ENCODE measurements at regions not wholly inside any gene's neighbourhood (a gene's known extent, or its start where the extent isn't known, plus 50 kb on each side); places are given as distances from the start of the nearest gene placed in this dataset.

DNA sequence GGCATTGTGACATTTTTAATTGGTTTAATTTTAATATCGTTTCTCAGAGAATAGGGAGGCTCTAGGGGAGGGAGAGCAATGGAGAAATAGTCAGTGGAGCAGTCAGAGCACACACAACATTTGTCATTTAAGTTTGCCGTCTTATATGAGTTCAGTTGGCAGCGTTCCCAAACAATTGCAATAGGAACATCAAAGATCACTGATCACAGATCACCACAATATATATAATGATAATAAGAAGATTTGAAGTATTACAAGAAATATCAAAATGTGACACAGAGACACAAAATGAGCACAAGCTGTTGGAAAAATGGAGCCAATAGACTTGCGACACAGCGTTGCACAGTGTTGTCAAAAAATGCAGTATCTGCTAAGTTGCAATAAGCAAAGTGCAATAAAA, 303.7 kb downstream of the CDH19 start:
- no TSS peak for BruUV-seq (replicated peaks)
- WGBS (ENCODE audit: insufficient coverage, insufficient replicate concordance, low lambda C conversion rate, missing lambda C conversion rate): 35% methylated on average over 5 of the region's 5 CpGs

DNA sequence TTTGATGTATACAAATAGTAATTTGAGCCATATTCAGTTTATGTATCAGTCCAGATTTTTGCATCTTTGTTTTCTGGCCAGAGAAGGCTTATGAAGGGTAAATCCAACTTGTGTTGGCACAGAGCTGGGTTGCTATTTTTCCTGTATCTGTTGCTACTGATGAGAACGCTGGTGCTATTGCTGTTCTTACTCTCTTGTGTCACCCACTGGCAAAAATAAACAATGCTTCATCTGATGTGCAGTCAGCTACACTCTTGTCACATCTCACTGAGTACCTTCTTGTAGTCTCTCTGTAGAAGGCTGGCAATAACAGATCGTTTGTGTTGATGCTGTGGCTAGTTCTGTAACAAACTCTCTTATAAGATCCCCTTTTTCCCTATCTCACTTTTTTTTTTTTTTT, 323.4 kb downstream of the CDH19 start:
- FAIRE-seq (no peak), ATAC-seq (peak; percentile 29; the same call in 1 of the 3 replicates), DNase-seq (ENCODE audit: low read depth, low spot score) (no peak)
- H3K4me3 ChIP-seq: no peak overlapping the region
- H3K9ac ChIP-seq (ENCODE audit: control insufficient read depth, insufficient read depth, low read length): no peak overlapping the region
- ChIA-PET RAD21 (ENCODE audit: unreplicated experiment) (interaction anchor here (0.7 kb wide), 1 partner anchor 289 kb away, joined by 3 read pairs; no protein-coding TSS in a partner anchor), POLR2A (no interaction called here), CTCF (no interaction called here), SMC1A (ENCODE audit: uncharacterized antibody, unreplicated experiment) (interaction anchor here (0.6 kb wide), 1 partner anchor 500 kb away, joined by 3 read pairs; no protein-coding TSS in a partner anchor)
- no peak overlapping the region for H3K27ac ChIP-seq (ENCODE audit: control insufficient read depth, insufficient read depth)
- no peak overlapping the region for H3K4me2 ChIP-seq (ENCODE audit: control insufficient read depth, insufficient read depth)
- no peaks in the 10 kb centered on the region for H3K9me3 ChIP-seq (replicated peaks; ENCODE audit: control insufficient read depth, insufficient read depth, low read length)
- no peaks in the 10 kb centered on the region for H4K20me1 ChIP-seq (ENCODE audit: control insufficient read depth, insufficient read depth)
- H3K36me3 ChIP-seq (ENCODE audit: control insufficient read depth in 2 of 2, insufficient read depth in 2 of 2, low read length in 1 of 2): no peaks in the 10 kb centered on the region
- TF ChIP-seq IKZF1 (conservative IDR thresholded peaks at IDR 0.05) (no peak), ZBTB11 (CRISPR knock-in tag; IDR thresholded peaks at IDR 0.05) (no peak), CTCF (IDR thresholded peaks at IDR 0.05 in 2 of 3, conservative IDR thresholded peaks at IDR 0.05 in 1 of 3; ENCODE audit: control insufficient read depth in 2 of 3, extremely low read depth in 1 of 3, insufficient read depth in 1 of 3, low read depth in 3 of 3, low read length in 3 of 3) (peak in 1 of 3 experiments; percentile 17; a peak in 1 of 6 replicates)
- no peak overlapping the region for H2AFZ ChIP-seq (ENCODE audit: control insufficient read depth, low read depth, low read length)
- intact Hi-C loops (cut with micrococcal nuclease; ENCODE audit: unreplicated experiment): no loop called here
- no peaks in the 10 kb centered on the region for H3K4me1 ChIP-seq (ENCODE audit: control insufficient read depth, insufficient read depth, low read length)
- no peaks in the 10 kb centered on the region for H3K27me3 ChIP-seq (replicated peaks in 1 of 2; ENCODE audit: control insufficient read depth in 2 of 2, insufficient read depth in 2 of 2, low read length in 1 of 2)
- 0% methylated on average over 2 of the region's 2 CpGs for WGBS (ENCODE audit: insufficient coverage, insufficient replicate concordance, low lambda C conversion rate, missing lambda C conversion rate)
- in situ Hi-C loops (cut with MboI): no loop called here
- BruUV-seq (replicated peaks): no TSS peak
- H3K79me2 ChIP-seq (ENCODE audit: control insufficient read depth, insufficient read depth, low read length): no peaks in the 10 kb centered on the region

More for the DNA sequence above, 303.7 kb downstream of the CDH19 start:
- Histone ChIP-seq H3K4me2 (ENCODE audit: control insufficient read depth, insufficient read depth) (no peak overlapping the region), H2AFZ (ENCODE audit: control insufficient read depth, low read depth, low read length) (no peak overlapping the region), H3K9me3 (replicated peaks; ENCODE audit: control insufficient read depth, insufficient read depth, low read length) (no peaks in the 10 kb centered on the region), H3K4me3 (no peak overlapping the region), H4K20me1 (ENCODE audit: control insufficient read depth, insufficient read depth) (no peaks in the 10 kb centered on the region), H3K27me3 (replicated peaks in 1 of 2; ENCODE audit: control insufficient read depth in 2 of 2, insufficient read depth in 2 of 2, low read length in 1 of 2) (no peaks in the 10 kb centered on the region), H3K79me2 (ENCODE audit: control insufficient read depth, insufficient read depth, low read length) (no peaks in the 10 kb centered on the region), H3K36me3 (ENCODE audit: control insufficient read depth in 2 of 2, insufficient read depth in 2 of 2, low read length in 1 of 2) (no peaks in the 10 kb centered on the region), H3K9ac (ENCODE audit: control insufficient read depth, insufficient read depth, low read length) (no peak overlapping the region), H3K27ac (ENCODE audit: control insufficient read depth, insufficient read depth) (no peak overlapping the region), H3K4me1 (ENCODE audit: control insufficient read depth, insufficient read depth, low read length) (no peaks in the 10 kb centered on the region)
- intact Hi-C loops (cut with micrococcal nuclease; ENCODE audit: unreplicated experiment) (no loop called here), in situ Hi-C loops (cut with MboI) (no loop called here)
- SMC1A ChIA-PET (ENCODE audit: uncharacterized antibody, unreplicated experiment): interaction anchor here (1.2 kb wide), 1 partner anchor 18 kb away, joined by 3 read pairs; no protein-coding TSS in a partner anchor
- ATAC-seq (no peak), DNase-seq (ENCODE audit: low read depth, low spot score) (no peak), FAIRE-seq (no peak)
- POLR2A ChIA-PET: no interaction called here
- CTCF ChIA-PET: no interaction called here
- RAD21 ChIA-PET (ENCODE audit: unreplicated experiment): no interaction called here
- TF ChIP-seq CBX3 (IDR thresholded peaks at IDR 0.05; ENCODE audit: borderline replicate concordance, low read depth): no peak
- TF ChIP-seq NFXL1 (IDR thresholded peaks at IDR 0.05; ENCODE audit: borderline replicate concordance): no peak
- no peak for TF ChIP-seq ZNF622 (IDR thresholded peaks at IDR 0.05)
- no peak for TF ChIP-seq CREB1 (IDR thresholded peaks at IDR 0.05; ENCODE audit: low read depth)
- TF ChIP-seq YY1 (IDR thresholded peaks at IDR 0.05; ENCODE audit: low read depth, low read length): no peak
